ENCODE measurements at regions not wholly inside any gene's neighbourhood (a gene's known extent, or its start where the extent isn't known, plus 50 kb on each side); places are given as distances from the start of the nearest gene placed in this dataset.
"Not testable (repeated sequence)": the region's sequence is repeated elsewhere in the genome, so short reads cannot be mapped to it uniquely, and the experiment has no call there.

GRCh38 chr6:140806431-140806830 is 1326.3 kb upstream of the GJE1 start:
- no peak for DNase-seq (ENCODE audit: low spot score)
- in situ Hi-C loops (cut with MboI; ENCODE audit: low sequenced_read_pairs, unreplicated experiment): no loop called here
- TF ChIP-seq CTCF (IDR thresholded peaks at IDR 0.05; ENCODE audit: borderline replicate concordance, control extremely low read depth, extremely low read depth, insufficient read depth, missing control alignments): no peak

GRCh38 chr6:140794544-140794943 is 1338.2 kb upstream of the GJE1 start:
- TF ChIP-seq CTCF (IDR thresholded peaks at IDR 0.05; ENCODE audit: borderline replicate concordance, control extremely low read depth, extremely low read depth, insufficient read depth, missing control alignments): no peak
- DNase-seq (ENCODE audit: low spot score): no peak
- in situ Hi-C loops (cut with MboI; ENCODE audit: low sequenced_read_pairs, unreplicated experiment): no loop called here

- in situ Hi-C loops (cut with MboI; ENCODE audit: low sequenced_read_pairs, unreplicated experiment): no loop called here
- DNase-seq (ENCODE audit: low spot score): no peak
- TF ChIP-seq CTCF (IDR thresholded peaks at IDR 0.05; ENCODE audit: borderline replicate concordance, control extremely low read depth, extremely low read depth, insufficient read depth, missing control alignments): no peak
Observed at GRCh38 chr6:140790109-140790508, 1342.6 kb upstream of the GJE1 start.

- in situ Hi-C loops (cut with MboI; ENCODE audit: low sequenced_read_pairs, unreplicated experiment): no loop called here
- no peak for DNase-seq (ENCODE audit: low spot score)
- no peak for TF ChIP-seq CTCF (IDR thresholded peaks at IDR 0.05; ENCODE audit: borderline replicate concordance, control extremely low read depth, extremely low read depth, insufficient read depth, missing control alignments)
Observed at GRCh38 chr6:140789466-140789865, 1343.3 kb upstream of the GJE1 start.

DNA sequence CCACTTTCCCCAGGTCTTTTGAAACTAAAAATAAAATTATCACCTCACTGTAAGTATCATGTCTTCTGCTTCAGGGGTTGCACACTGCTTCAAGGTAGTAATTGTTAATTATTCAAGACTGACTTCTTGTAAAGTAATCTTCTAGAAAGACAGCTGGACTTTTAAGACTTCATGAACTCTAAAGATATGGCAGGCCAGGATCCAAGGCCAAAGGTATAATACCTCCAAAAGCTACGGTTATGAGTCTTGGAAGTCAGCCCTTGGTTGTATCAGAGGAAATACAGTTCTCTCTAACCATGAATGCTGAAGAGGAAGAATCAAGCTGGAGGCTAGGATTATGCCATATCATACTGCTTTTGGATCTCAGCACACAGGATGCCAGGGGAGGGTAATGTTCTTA is 1346.8 kb upstream of the GJE1 start:
- in situ Hi-C loops (cut with MboI; ENCODE audit: low sequenced_read_pairs, unreplicated experiment): no loop called here
- DNase-seq (ENCODE audit: low spot score): no peak
- TF ChIP-seq CTCF (IDR thresholded peaks at IDR 0.05; ENCODE audit: borderline replicate concordance, control extremely low read depth, extremely low read depth, insufficient read depth, missing control alignments): no peak

DNA sequence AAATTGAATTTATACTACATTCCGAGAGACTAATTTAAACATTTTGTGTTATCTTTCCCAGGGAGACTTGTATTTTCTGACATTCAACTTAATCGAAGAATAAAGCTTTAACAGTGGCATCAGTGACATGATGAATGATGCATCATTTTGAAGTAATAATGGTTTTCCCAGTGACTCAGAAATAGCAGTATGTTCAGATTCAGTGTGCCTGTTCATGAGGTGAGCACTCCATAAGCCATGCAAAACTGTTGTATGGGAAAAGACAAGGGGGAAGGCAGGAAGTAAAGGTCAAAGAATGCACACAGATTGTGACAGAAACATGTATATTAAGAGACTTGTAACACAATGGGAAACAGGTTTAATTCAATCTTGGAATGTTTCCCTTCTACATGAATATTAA is 1348.2 kb upstream of the GJE1 start:
- DNase-seq (ENCODE audit: low spot score): no peak
- in situ Hi-C loops (cut with MboI; ENCODE audit: low sequenced_read_pairs, unreplicated experiment): no loop called here
- TF ChIP-seq CTCF (IDR thresholded peaks at IDR 0.05; ENCODE audit: borderline replicate concordance, control extremely low read depth, extremely low read depth, insufficient read depth, missing control alignments): no peak

DNA sequence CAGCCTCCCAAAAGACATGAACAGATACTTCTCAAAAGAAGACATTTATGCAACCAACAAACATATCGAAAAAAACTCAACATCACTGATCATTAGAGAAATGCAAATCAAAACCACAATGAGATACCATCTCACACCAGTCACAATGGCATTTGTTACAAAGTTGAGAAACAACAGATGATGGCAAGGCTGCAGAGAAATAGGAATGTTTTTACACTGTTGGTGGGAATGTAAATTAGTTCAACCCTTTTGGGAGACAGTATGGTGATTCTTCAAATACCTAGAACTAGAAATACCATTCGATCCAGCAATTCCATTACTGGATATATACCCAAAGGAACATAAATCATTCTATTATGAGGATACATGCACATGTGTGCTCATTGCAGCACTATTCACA is 1349.2 kb upstream of the GJE1 start:
- DNase-seq (ENCODE audit: low spot score); in situ Hi-C loops (cut with MboI; ENCODE audit: low sequenced_read_pairs, unreplicated experiment): not testable (repeated sequence)
